IMR-90 (cell line): ENCODE measurements at regions not wholly inside any gene's neighbourhood (a gene's known extent, or its start where the extent isn't known, plus 50 kb on each side); places are given as distances from the start of the nearest gene placed in this dataset.

Experiments used
- ATAC-seq: fragments of 200-7000 bp; cut with Tn5 transposase; 2 replicates; pipeline ENCODE4 v1.9.1; 2020; ENCODE audit warnings: low read depth, mild to moderate bottlenecking, moderate library complexity
- BruUV-seq: library from RNA; stranded (reverse); fragments of 400-500 nt; replicated peaks from 2 replicates; lab custom pipeline; 2021; lab: Mats Ljungman, UMichigan
- CTCF ChIA-PET: fragments of 300-600 bp; formaldehyde crosslinking; extraction: SDS; loops from one replicate; lab custom pipeline; 2021; ENCODE audit warnings: antibody characterized with exemption; lab: Yijun Ruan, JAX
- POLR2A ChIA-PET: fragments of 300-600 bp; sonication (Branson Sonifier 250); formaldehyde crosslinking; loops from one replicate; lab custom pipeline; 2022; ENCODE audit warnings: antibody characterized with exemption; ENCODE audit not compliant: unreplicated experiment; lab: Charles Lee
- DNase-seq: peaks from one replicate; pipeline ENCODE4 v3.0.0; 2013
- H2AFZ ChIP-seq: replicated peaks from 2 replicates; pipeline ENCODE3; 2013; ENCODE audit warnings: low read length, mild to moderate bottlenecking; ENCODE audit not compliant: poor library complexity
- H2AK5ac ChIP-seq: 2 replicates; pipeline ENCODE4 v1.6.1; 2013; ENCODE audit warnings: low read depth, low read length, inconsistent platforms
- H2AK9ac ChIP-seq: replicated peaks from 2 replicates; pipeline ENCODE3; 2013; ENCODE audit warnings: mild to moderate bottlenecking, low read depth, low read length, moderate library complexity; ENCODE audit not compliant: poor library complexity
- H2BK120ac ChIP-seq: 2 replicates; pipeline ENCODE4 v1.6.1; 2013; ENCODE audit warnings: low read depth, low read length, inconsistent platforms
- H2BK15ac ChIP-seq: 3 replicates; pipeline ENCODE4 v1.6.1; 2013; ENCODE audit warnings: low read depth, low read length, inconsistent platforms
- H2BK20ac ChIP-seq: 2 replicates; pipeline ENCODE4 v1.6.1; 2013; ENCODE audit warnings: low read depth, mild to moderate bottlenecking, inconsistent platforms, low read length, moderate library complexity
- H2BK5ac ChIP-seq: 2 replicates; pipeline ENCODE4 v1.6.1; 2013; ENCODE audit warnings: mild to moderate bottlenecking, low read depth, low read length, inconsistent platforms; ENCODE audit not compliant: poor library complexity, severe bottlenecking
- H3K14ac ChIP-seq: replicated peaks from 2 replicates; pipeline ENCODE4 v1.6.1; 2013; ENCODE audit warnings: low read depth, low read length, inconsistent platforms
- H3K18ac ChIP-seq: 2 replicates; pipeline ENCODE4 v1.6.1; 2013; ENCODE audit warnings: low read depth, low read length, control low read depth
- H3K23ac ChIP-seq: 2 replicates; pipeline ENCODE4 v1.6.1; 2013; ENCODE audit warnings: low read depth, low read length, inconsistent platforms
- H3K27ac ChIP-seq: 2 replicates; pipeline ENCODE4 v1.5.1; 2013; ENCODE audit warnings: mild to moderate bottlenecking, control low read depth, low read length; ENCODE audit not compliant: insufficient read depth
- H3K27me3 ChIP-seq: 2 replicates; pipeline ENCODE4 v1.6.1; 2013; ENCODE audit warnings: low read length; ENCODE audit not compliant: control insufficient read depth, insufficient read depth
- H3K36me3 ChIP-seq: 2 replicates; pipeline ENCODE4 v1.6.1; 2013; ENCODE audit warnings: low read length, mixed read lengths; ENCODE audit not compliant: control insufficient read depth, insufficient read depth
- H3K4ac ChIP-seq: 2 replicates; pipeline ENCODE4 v1.6.1; 2013; ENCODE audit warnings: low read depth, low read length, inconsistent platforms
- H3K4me1 ChIP-seq: 2 replicates; pipeline ENCODE4 v1.6.1; 2013; ENCODE audit warnings: low read length, mixed read lengths; ENCODE audit not compliant: control insufficient read depth, insufficient read depth
- H3K4me2 ChIP-seq: 2 replicates; pipeline ENCODE4 v1.6.1; 2013; ENCODE audit warnings: low read depth, mild to moderate bottlenecking, control low read depth, low read length, moderate library complexity
- H3K4me3 ChIP-seq: 2 replicates; pipeline ENCODE4 v1.5.1; 2013; ENCODE audit warnings: low read depth, mild to moderate bottlenecking, control low read depth, low read length, moderate library complexity; ENCODE audit not compliant: insufficient read depth
- H3K56ac ChIP-seq: 2 replicates; pipeline ENCODE4 v1.6.1; 2013; ENCODE audit warnings: low read length, inconsistent platforms; ENCODE audit not compliant: insufficient read depth; ENCODE audit errors: extremely low read depth
- H3K79me1 ChIP-seq, 2 experiments: 2 replicates each; pipeline ENCODE4 v1.6.1; 2013; ENCODE audit warnings: low read length in 2 of 2, inconsistent platforms in 1 of 2, low read depth in 1 of 2
- H3K9ac ChIP-seq: 2 replicates; pipeline ENCODE4 v1.6.1; 2013; ENCODE audit warnings: low read depth, low read length, control low read depth
- H3K9me1 ChIP-seq: 2 replicates; pipeline ENCODE4 v1.6.1; 2013; ENCODE audit warnings: low read length, inconsistent platforms; ENCODE audit not compliant: insufficient read depth
- H3K9me3 ChIP-seq: 2 replicates; pipeline ENCODE4 v1.6.1; 2013; ENCODE audit warnings: low read length; ENCODE audit not compliant: control insufficient read depth, insufficient read depth
- H4K20me1 ChIP-seq: 2 replicates; pipeline ENCODE4 v1.6.1; 2013; ENCODE audit warnings: low read length, inconsistent platforms; ENCODE audit not compliant: insufficient read depth
- H4K5ac ChIP-seq: 2 replicates; pipeline ENCODE4 v1.6.1; 2013; ENCODE audit warnings: mild to moderate bottlenecking, low read depth, low read length, control low read depth
- H4K8ac ChIP-seq, 2 experiments: 2 replicates each; pipeline ENCODE4 v1.6.1; 2013; ENCODE audit warnings: low read depth in 2 of 2, low read length in 2 of 2, control low read depth in 1 of 2, inconsistent platforms in 1 of 2
- H4K91ac ChIP-seq: 2 replicates; pipeline ENCODE4 v1.6.1; 2013; ENCODE audit warnings: low read depth, low read length, inconsistent platforms; ENCODE audit not compliant: insufficient read depth
- CEBPB ChIP-seq: IDR thresholded peaks from 2 replicates; pipeline ENCODE4 v1.6.1; 2012; ENCODE audit warnings: low read depth, low read length, improper control_type of control experiment
- FOS ChIP-seq: fragments of 150-350 bp; IDR thresholded peaks from 2 replicates; pipeline ENCODE4 v1.6.1; 2016; ENCODE audit warnings: low read depth, low read length
- MAFK ChIP-seq: IDR thresholded peaks from 2 replicates; pipeline ENCODE4 v1.6.1; 2012; ENCODE audit warnings: low read depth, low read length, improper control_type of control experiment
- MAZ ChIP-seq: IDR thresholded peaks from 2 replicates; pipeline ENCODE4 v1.6.1; 2012; ENCODE audit warnings: low read depth, mild to moderate bottlenecking, low read length, improper control_type of control experiment, moderate library complexity, borderline replicate concordance
- POLR2A ChIP-seq: IDR thresholded peaks from 2 replicates; pipeline ENCODE4 v1.6.1; 2012; ENCODE audit warnings: mild to moderate bottlenecking, low read depth, low read length
- SMC3 ChIP-seq: fragments of 150-350 bp; IDR thresholded peaks from 2 replicates; pipeline ENCODE4 v1.6.1; 2016; ENCODE audit warnings: low read depth, mild to moderate bottlenecking, antibody characterized with exemption, low read length, moderate library complexity
- USF2 ChIP-seq: fragments of 150-350 bp; IDR thresholded peaks from 2 replicates; pipeline ENCODE4 v1.6.1; 2017; ENCODE audit warnings: mild to moderate bottlenecking, antibody characterized with exemption, low read length, low read depth
- WGBS, 2 experiments: methylation state at CpG; one replicate each; pipeline versions ENCODE4 v1.1.5 to v1.1.7; 2013; ENCODE audit warnings: missing lambda C conversion rate in 2 of 2; ENCODE audit not compliant: insufficient read length in 1 of 2; ENCODE audit errors: extremely low coverage in 2 of 2; 5-methylcytosine and 5-hydroxymethylcytosine counted together
- dilution Hi-C: fragments of 300-500 bp; cut with HindIII; formaldehyde crosslinking; loops from one replicate; pipeline ENCODE4 v1.14.3; 2018; ENCODE audit warnings: low sequenced_read_pairs; ENCODE audit not compliant: unreplicated experiment
- in situ Hi-C: fragments of 300-500 bp; cut with MboI; formaldehyde crosslinking; loops from 3 replicates; pipeline ENCODE4 v1.14.3; 2019; ENCODE audit warnings: low sequenced_read_pairs, inconsistent platforms, mixed read lengths
- intact Hi-C: fragments of 100-400 bp; cut with micrococcal nuclease; formaldehyde crosslinking; loops from 2 replicates; pipeline ENCODE4 v1.10.0; 2022

- no peak overlapping the region for H2BK15ac ChIP-seq
- H2BK5ac ChIP-seq, result no peak overlapping the region
- H3K36me3 ChIP-seq, result no peaks in the 10 kb centered on the region
- no CpG with 5 or more reads among the region's 1 CpG for WGBS, 2 experiments
- no peak overlapping the region for H2BK20ac ChIP-seq
- ATAC-seq (no peak), DNase-seq (no peak)
- in situ Hi-C loops (no loop called here), dilution Hi-C loops (no loop called here), intact Hi-C loops (no loop called here)
- TF ChIP-seq CEBPB (no peak), POLR2A (no peak), MAFK (no peak), SMC3 (no peak), USF2 (no peak), FOS (no peak), MAZ (no peak)
- no peak overlapping the region for H4K91ac ChIP-seq
- H3K9me3 ChIP-seq, result peaks cover 3% of the 10 kb centered on the region; the same call in 1 of the 2 replicates
- H3K9ac ChIP-seq, result no peak overlapping the region
- H3K9me1 ChIP-seq, result no peaks in the 10 kb centered on the region
- H3K56ac ChIP-seq, result no peak overlapping the region
- no peak overlapping the region for H3K18ac ChIP-seq
- no peak overlapping the region for H3K4me2 ChIP-seq
- BruUV-seq, result no TSS peak
- no peak overlapping the region for H2AFZ ChIP-seq
- H3K4ac ChIP-seq, result no peak overlapping the region
- H3K79me1 ChIP-seq, result no peaks in the 10 kb centered on the region
- no peak overlapping the region for H4K8ac ChIP-seq
- H2BK120ac ChIP-seq, result no peak overlapping the region
- ChIA-PET CTCF (no interaction called here), POLR2A (no interaction called here)
- no peak overlapping the region for H4K5ac ChIP-seq
- H3K23ac ChIP-seq, result no peak overlapping the region
- no peaks in the 10 kb centered on the region for H3K27me3 ChIP-seq
- H3K27ac ChIP-seq, result no peak overlapping the region
- no peak overlapping the region for H3K14ac ChIP-seq
- no peak overlapping the region for H3K4me3 ChIP-seq
- no peaks in the 10 kb centered on the region for H4K20me1 ChIP-seq
- H2AK9ac ChIP-seq, result no peak overlapping the region
- no peaks in the 10 kb centered on the region for H3K4me1 ChIP-seq
- H2AK5ac ChIP-seq, result no peak overlapping the region
Measured at GRCh38 chr15:52994290-52994689, 204.2 kb upstream of the ONECUT1 start.
